Activated CD4-positive, alpha-beta T cell treated with anti-CD3 and anti-CD28 coated beads, Interleukin-2, amount 10 ng/mL, durations not matched to agents 7 days and 5 days (primary cell): ENCODE measurements at regions not wholly inside any gene's neighbourhood (a gene's known extent, or its start where the extent isn't known, plus 50 kb on each side); places are given as distances from the start of the nearest gene placed in this dataset.
"Not testable (repeated sequence)": the region's sequence is repeated elsewhere in the genome, so short reads cannot be mapped to it uniquely, and the experiment has no call there.

Source experiments
- CTCF ChIA-PET: fragments of 350-600 bp; sonication (Branson Sonifier 250); formaldehyde crosslinking; loops from one replicate; lab custom pipeline; 2021; ENCODE audit warnings: antibody characterized with exemption; lab: Charles Lee
- POLR2A ChIA-PET: fragments of 350-600 bp; sonication (Branson Sonifier 250); formaldehyde crosslinking; loops from one replicate; lab custom pipeline; 2021; ENCODE audit warnings: antibody characterized with exemption; lab: Charles Lee
- DNase-seq: peaks from one replicate; pipeline ENCODE4 v3.0.0-alpha.2; 2020
- H3K27ac Mint-ChIP-seq: one replicate; pipeline ENCODE4 v1.8.0; 2021; ENCODE audit warnings: mild to moderate bottlenecking, moderate library complexity, mixed read lengths
- H3K27me3 Mint-ChIP-seq: one replicate; pipeline ENCODE4 v1.8.0; 2021; ENCODE audit warnings: mixed read lengths
- H3K36me3 Mint-ChIP-seq: one replicate; pipeline ENCODE4 v1.8.0; 2021; ENCODE audit warnings: low read depth, mixed read lengths
- H3K4me1 Mint-ChIP-seq: one replicate; pipeline ENCODE4 v1.8.0; 2021; ENCODE audit warnings: mixed read lengths
- H3K4me3 Mint-ChIP-seq: one replicate; pipeline ENCODE4 v1.8.0; 2021; ENCODE audit warnings: mild to moderate bottlenecking, moderate library complexity, mixed read lengths
- H3K9me3 Mint-ChIP-seq: one replicate; pipeline ENCODE4 v1.8.0; 2021; ENCODE audit warnings: mixed read lengths

DNA sequence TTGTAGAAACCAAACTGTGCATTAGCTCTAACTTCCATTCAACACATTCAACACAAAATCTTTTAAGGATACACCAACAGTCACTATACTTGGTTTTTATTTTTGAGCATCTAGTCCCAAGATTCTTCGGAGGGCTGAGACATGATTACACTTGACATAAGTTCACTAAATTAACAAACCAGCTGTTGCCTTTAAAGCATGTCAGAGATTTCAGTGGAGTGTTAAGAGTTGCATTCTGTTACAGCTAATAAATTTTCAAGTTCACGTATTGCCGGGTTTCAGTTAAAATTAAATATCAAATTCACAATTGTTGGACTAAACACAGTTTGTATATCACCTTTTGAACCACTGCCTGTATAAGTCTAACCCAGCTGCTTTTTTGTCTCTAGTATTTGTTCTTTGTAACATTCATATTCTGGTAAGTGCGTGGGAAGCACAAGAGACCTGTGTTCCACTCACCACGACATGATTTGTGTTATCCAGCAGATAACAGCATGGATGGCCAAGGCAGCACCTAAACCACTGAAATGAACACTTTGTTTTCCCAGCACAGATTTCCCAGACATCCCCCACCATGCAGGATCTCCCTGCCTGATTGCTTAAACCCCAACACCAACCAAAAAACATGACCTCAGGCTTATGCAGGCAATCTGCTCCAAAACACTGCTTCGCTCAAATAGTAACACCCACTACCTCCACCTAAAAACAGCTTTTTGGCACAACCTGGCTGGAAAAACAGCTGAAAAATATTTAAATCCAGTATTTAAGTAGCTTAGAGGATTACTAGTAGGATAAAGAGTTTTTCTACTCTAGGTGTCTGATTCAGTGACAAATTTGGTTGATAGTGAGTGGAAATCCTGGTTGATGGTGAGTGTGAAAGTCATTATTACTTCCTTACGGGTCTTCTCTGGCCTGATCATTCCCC, 286.5 kb upstream of the NT5E start:
- Mint-ChIP-seq H3K9me3 (no peaks in the 10 kb centered on the region), H3K4me1 (no peaks in the 10 kb centered on the region), H3K27me3 (no peaks in the 10 kb centered on the region), H3K4me3 (no peak overlapping the region), H3K27ac (no peak overlapping the region), H3K36me3 (no peaks in the 10 kb centered on the region)
- CTCF ChIA-PET, result no interaction called here
- POLR2A ChIA-PET, result no interaction called here
- DNase-seq, result no peak

DNA sequence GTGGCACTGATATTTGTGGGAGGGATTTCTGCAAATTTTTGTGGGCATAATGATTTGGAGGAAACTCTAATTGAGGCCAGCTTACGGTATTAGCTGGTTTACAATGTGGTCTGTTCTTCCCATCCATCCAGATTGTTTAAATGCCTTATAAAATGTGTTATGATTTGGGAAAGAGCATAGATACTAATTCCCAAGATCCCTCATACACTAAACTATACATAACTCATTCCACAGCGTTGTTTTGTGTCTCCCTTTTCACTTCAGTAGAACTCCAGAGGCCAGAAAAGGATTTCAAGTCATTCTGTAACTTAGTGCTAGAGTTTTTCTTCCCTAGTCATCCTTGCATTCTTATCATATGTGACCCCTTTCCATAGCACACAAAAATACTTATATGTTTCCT, 292.6 kb upstream of the NT5E start:
- Mint-ChIP-seq H3K9me3 (no peaks in the 10 kb centered on the region), H3K4me3 (no peak overlapping the region), H3K27me3 (no peaks in the 10 kb centered on the region), H3K4me1 (no peaks in the 10 kb centered on the region), H3K36me3 (no peaks in the 10 kb centered on the region), H3K27ac (no peak overlapping the region)
- POLR2A ChIA-PET, result no interaction called here
- DNase-seq, result no peak
- CTCF ChIA-PET, result no interaction called here

DNA sequence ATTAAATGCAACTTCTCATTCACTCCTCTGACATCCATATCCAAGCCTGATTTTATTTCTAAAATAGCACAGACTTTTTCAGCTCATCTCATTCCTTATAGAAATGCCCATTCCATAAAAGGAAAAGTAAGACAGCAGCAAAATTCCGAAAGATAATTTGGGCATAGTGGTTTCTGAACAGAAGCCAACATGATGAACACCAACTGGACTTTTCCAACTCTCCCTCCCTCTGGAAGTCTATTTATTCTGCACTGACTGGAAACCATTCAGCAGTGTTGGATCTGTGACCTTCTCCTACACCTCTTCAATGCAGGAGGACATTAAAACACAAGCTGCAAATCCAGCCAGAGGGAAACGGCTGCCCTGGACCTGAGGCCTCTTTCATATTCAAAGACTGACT, 306.2 kb upstream of the NT5E start:
- POLR2A ChIA-PET, result interaction anchor here (0.5 kb wide), 1 partner anchor 95 kb away, joined by 3 read pairs; no protein-coding TSS in a partner anchor
- CTCF ChIA-PET, result no interaction called here
- Mint-ChIP-seq H3K4me1 (no peaks in the 10 kb centered on the region), H3K9me3 (no peaks in the 10 kb centered on the region), H3K27me3 (no peaks in the 10 kb centered on the region), H3K27ac (no peak overlapping the region), H3K36me3 (no peaks in the 10 kb centered on the region), H3K4me3 (no peak overlapping the region)
- no peak for DNase-seq

DNA sequence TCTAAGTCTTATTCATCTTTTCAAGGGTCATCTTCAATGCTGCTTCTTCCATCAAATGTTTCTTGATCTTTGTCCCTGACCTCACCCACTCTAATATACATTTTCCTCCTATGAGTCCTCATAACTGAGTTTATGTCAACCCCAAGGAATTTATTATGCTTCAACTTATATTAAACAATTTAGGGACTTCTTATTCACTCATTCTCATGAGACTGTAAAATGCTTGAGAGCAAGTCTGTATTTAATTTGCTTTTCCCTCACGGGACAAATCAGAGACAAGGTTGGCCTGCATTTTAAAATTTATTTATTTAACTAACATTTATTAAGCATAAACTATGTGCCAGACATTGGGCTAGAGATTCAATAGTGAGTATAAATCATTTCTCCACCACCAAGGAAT, 312.0 kb upstream of the NT5E start:
- POLR2A ChIA-PET, result no interaction called here
- H3K4me1 Mint-ChIP-seq, result no peaks in the 10 kb centered on the region
- no peaks in the 10 kb centered on the region for H3K36me3 Mint-ChIP-seq

DNA sequence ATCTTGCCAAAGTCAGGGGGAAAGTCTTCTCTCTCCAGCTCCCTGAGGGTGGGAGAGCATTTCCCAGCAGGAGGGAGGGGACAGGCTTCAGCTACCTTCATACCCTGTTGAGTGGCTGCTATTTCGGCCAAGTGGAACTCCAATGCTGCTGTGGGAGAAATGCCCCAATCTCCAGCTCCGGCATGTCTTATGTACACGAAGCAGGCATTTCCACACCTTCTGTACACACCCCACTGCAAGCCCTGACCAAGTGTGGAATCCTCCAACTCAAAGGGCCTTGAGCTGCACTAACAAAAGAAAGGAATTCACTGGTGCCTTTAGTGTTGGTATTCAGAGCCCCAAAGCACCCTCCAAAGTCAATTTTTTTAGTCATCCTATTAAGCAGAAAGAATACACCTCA, 313.6 kb upstream of the NT5E start:
- CTCF ChIA-PET, result no interaction called here
- Mint-ChIP-seq H3K4me3 (no peak overlapping the region), H3K4me1 (no peaks in the 10 kb centered on the region), H3K9me3 (no peaks in the 10 kb centered on the region), H3K36me3 (no peaks in the 10 kb centered on the region), H3K27ac (no peak overlapping the region), H3K27me3 (no peaks in the 10 kb centered on the region)
- no peak for DNase-seq
- POLR2A ChIA-PET, result no interaction called here

More for the DNA sequence above, 312.0 kb upstream of the NT5E start:
- no peaks in the 10 kb centered on the region for H3K9me3 Mint-ChIP-seq
- H3K4me3 Mint-ChIP-seq, result no peak overlapping the region
- DNase-seq, result no peak
- H3K27me3 Mint-ChIP-seq, result no peaks in the 10 kb centered on the region
- no peak overlapping the region for H3K27ac Mint-ChIP-seq
- CTCF ChIA-PET, result no interaction called here

DNA sequence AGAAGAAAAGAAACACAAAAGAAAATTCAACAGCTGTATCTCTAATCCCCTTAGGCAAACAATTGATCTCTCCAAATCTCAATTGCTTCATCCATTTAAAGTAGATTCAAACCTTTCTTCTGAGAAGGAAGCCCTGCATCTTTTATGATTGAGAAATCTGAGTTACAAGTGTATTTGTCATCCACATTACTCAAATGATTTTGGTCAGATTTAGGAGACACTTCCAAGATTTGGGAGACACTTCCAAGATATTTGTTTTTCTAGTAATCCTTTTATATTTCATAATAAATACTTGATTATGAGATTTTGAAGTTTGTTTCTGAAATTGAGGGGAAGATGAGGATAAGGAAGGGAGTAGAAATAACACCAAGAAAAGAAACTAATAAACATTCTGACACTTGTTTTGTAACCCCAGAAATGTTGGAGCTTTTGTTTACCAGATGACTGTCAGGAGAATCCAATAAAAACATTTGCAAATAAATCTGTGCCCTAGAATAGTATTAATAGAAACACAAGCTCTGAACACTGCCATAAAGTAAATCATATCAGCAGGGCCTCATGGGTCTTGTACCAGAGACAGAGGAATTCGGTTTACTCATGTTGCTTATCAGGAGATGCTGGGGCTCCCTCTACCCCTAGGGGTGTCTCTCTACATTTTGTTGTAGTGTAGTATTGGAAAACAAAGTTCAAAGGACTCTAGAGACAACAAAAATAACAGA, 314.3 kb upstream of the NT5E start:
- ChIA-PET CTCF (no interaction called here), POLR2A (no interaction called here)
- Mint-ChIP-seq H3K4me3 (no peak overlapping the region), H3K27ac (no peak overlapping the region), H3K9me3 (no peaks in the 10 kb centered on the region), H3K27me3 (no peaks in the 10 kb centered on the region), H3K4me1 (no peaks in the 10 kb centered on the region), H3K36me3 (no peaks in the 10 kb centered on the region)
- no peak for DNase-seq

DNA sequence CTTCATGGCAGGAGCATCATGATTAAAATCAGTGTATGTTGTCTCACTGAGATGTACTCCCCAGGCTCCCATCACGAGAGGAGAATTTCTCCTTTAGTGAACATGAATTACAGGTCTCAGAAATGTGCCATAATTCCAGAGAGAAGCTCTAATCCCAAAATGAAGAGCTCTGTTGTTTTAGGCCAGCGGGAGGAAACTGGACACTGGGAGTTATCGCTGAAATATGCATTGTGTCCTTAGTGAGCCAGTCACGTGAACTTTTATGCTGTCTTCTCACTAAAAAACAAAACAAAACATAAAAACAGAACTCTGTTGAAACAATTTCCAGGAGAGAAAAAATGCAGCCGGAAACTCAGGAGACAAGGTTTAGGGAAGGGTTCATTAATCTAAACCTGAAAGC, 315.7 kb upstream of the NT5E start:
- H3K27me3 Mint-ChIP-seq, result no peaks in the 10 kb centered on the region
- no peaks in the 10 kb centered on the region for H3K4me1 Mint-ChIP-seq
- ChIA-PET POLR2A (no interaction called here), CTCF (no interaction called here)
- DNase-seq, result no peak
- H3K9me3 Mint-ChIP-seq, result no peaks in the 10 kb centered on the region
- no peaks in the 10 kb centered on the region for H3K36me3 Mint-ChIP-seq
- no peak overlapping the region for H3K4me3 Mint-ChIP-seq
- H3K27ac Mint-ChIP-seq, result no peak overlapping the region

DNA sequence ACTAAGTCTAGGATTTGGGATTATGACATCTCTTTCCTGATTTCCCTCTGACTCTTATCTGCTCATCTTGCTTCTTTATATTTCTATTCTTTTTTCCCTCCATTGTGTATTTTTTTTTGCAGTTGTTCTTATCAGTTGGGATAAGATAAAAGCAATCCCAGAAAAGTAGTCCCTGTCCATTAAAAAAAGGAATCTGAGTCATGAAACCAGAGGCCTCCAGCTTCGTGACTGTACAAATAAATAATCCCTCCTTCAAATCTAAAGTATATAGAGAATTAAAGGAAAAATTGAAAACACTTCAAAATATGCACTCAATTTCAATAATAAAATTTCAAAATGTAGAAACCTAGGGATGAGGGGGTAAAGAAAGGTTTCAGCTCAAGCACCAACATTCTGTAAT, 317.8 kb upstream of the NT5E start:
- H3K36me3 Mint-ChIP-seq, result no peaks in the 10 kb centered on the region
- H3K27ac Mint-ChIP-seq, result no peak overlapping the region
- ChIA-PET CTCF (no interaction called here), POLR2A (no interaction called here)
- no peak for DNase-seq
- H3K4me1 Mint-ChIP-seq, result no peaks in the 10 kb centered on the region
- H3K4me3 Mint-ChIP-seq, result no peak overlapping the region
- H3K27me3 Mint-ChIP-seq, result no peaks in the 10 kb centered on the region
- H3K9me3 Mint-ChIP-seq, result no peaks in the 10 kb centered on the region

DNA sequence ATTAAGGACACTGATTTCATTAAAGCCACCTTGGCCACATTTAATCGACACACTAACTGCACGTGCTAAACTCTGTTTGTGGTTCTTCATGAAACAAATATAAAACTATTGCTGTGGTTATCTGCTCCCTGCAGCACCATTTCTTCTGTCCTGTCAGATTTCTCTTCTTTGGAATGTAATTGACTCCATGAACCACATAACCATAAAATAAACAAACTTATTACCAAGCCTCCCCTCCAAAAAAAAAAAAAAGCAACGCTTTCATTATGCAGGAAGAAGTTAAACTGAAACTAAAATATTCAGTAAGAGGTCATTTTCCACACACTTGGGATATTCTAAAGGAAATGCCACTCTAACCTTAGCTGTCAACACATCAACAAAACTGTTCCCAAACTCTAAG, 319.1 kb upstream of the NT5E start:
- ChIA-PET POLR2A (no interaction called here), CTCF (no interaction called here)
- Mint-ChIP-seq H3K9me3 (no peaks in the 10 kb centered on the region), H3K4me1 (no peaks in the 10 kb centered on the region), H3K36me3 (no peaks in the 10 kb centered on the region), H3K27me3 (no peaks in the 10 kb centered on the region), H3K4me3 (no peak overlapping the region), H3K27ac (no peak overlapping the region)
- no peak for DNase-seq

DNA sequence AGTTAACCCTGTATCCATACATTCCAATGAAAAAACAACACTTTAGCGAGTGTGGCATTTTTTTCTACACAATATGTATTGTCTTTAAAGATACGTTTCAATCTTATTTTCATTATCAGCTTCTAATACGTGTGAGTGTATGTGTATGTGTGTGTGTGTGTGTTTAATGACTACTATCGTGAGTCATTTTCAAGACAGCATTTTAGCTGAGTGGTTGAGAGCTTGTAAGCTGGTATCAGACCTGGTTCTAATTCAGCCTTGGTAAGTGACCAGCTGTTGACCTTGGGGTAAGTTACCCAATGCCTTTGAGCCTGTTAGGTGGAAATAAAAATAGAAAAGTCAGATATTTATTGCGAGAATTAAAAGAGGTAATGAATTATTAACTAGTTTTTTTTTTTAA, 320.0 kb upstream of the NT5E start:
- H3K9me3 Mint-ChIP-seq, result no peaks in the 10 kb centered on the region
- ChIA-PET CTCF (no interaction called here), POLR2A (no interaction called here)
- H3K36me3 Mint-ChIP-seq, result no peaks in the 10 kb centered on the region
- H3K4me1 Mint-ChIP-seq, result no peaks in the 10 kb centered on the region
- no peaks in the 10 kb centered on the region for H3K27me3 Mint-ChIP-seq
- no peak overlapping the region for H3K4me3 Mint-ChIP-seq
- H3K27ac Mint-ChIP-seq, result no peak overlapping the region
- no peak for DNase-seq

DNA sequence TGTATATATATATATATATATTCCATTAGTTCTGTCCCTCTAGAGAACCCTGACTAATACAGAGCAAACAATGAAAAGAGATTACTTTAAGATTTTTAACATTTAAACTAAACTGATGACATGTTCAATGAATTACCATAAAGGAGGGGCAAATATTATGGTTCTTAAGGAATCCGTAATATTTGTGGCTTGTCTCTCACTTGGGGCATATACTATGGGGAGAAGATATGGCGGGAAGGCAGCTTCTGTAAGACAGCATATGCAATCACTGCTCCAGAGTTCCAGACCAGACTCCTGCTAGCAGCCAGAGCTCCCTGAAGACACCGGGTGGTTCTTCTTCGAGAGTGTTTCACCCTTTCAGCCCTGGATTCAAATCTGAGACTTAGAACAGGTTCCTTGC, 321.1 kb upstream of the NT5E start:
- POLR2A ChIA-PET, result no interaction called here
- no peak for DNase-seq
- CTCF ChIA-PET, result no interaction called here

DNA sequence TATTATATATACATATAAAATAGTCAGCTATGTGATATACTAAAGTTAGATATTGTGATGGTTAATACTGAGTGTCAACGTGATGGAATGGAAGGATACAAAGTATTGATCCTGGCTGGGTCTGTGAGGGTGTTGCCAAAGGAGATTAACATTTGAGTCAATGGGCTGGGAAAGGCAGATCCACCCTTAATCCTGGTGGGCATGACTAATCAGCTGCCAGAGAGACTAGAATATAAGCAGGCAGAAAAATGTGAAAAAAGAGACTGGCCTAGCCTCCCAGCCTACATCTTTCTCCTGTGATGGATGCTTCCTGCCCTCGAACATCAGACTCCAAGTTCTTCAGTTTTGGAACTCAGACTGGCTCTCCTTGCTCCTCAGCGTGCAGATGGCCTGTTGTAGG, 321.6 kb upstream of the NT5E start:
- POLR2A ChIA-PET, DNase-seq, H3K9me3 Mint-ChIP-seq, CTCF ChIA-PET, H3K27ac Mint-ChIP-seq, H3K4me1 Mint-ChIP-seq, H3K4me3 Mint-ChIP-seq, H3K36me3 Mint-ChIP-seq, H3K27me3 Mint-ChIP-seq: not testable (repeated sequence)

More for the DNA sequence above, 321.1 kb upstream of the NT5E start:
- no peaks in the 10 kb centered on the region for H3K4me1 Mint-ChIP-seq
- no peak overlapping the region for H3K4me3 Mint-ChIP-seq
- no peaks in the 10 kb centered on the region for H3K9me3 Mint-ChIP-seq
- no peak overlapping the region for H3K27ac Mint-ChIP-seq
- no peaks in the 10 kb centered on the region for H3K27me3 Mint-ChIP-seq
- no peaks in the 10 kb centered on the region for H3K36me3 Mint-ChIP-seq

DNA sequence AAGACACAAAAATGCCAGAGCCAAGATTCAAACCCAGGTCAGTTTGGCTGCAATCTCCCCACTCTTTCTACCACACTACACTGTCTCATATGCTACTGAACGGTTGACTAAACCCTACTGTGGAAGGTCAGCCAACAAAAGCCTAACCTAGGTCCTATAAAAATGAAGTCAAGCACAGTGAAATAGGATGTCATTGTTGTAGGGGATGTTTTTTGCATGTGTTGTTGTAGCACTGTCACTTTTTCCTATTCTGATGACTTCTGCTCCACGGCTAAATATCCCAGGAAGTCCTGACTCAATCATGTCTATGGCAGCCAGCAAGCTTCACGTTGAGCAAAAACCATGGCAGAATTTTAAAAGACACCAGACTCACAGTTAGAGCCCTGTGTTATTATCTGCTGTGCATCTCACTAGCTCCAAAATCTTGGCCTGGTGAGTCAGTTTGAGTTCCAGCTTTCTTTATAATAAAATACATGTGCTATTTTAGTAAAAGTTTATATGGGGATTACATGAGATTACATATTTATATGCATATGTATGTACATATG, 322.1 kb upstream of the NT5E start:
- Mint-ChIP-seq H3K4me1 (no peaks in the 10 kb centered on the region), H3K27ac (no peak overlapping the region), H3K36me3 (no peaks in the 10 kb centered on the region), H3K27me3 (no peaks in the 10 kb centered on the region), H3K4me3 (no peak overlapping the region), H3K9me3 (no peaks in the 10 kb centered on the region)
- CTCF ChIA-PET, result no interaction called here
- no peak for DNase-seq
- POLR2A ChIA-PET, result no interaction called here
